NCI-H128 (cell line): ENCODE measurements at regions not wholly inside any gene's neighbourhood (a gene's known extent, or its start where the extent isn't known, plus 50 kb on each side); places are given as distances from the start of the nearest gene placed in this dataset.

ENCODE experiments used
- DNase-seq: peaks from one replicate; lab custom pipeline; 2025; ENCODE audit not compliant: unreplicated experiment; lab: John Stamatoyannopoulos, UW

- no peak for DNase-seq
Measured at GRCh38 chr5:26681861-26682260, 356.5 kb downstream of the CDH9 start.

- DNase-seq: no peak
Measured at GRCh38 chr5:26674846-26675245, 363.5 kb downstream of the CDH9 start.

- no peak for DNase-seq
Measured at GRCh38 chr5:26669523-26669922, 368.9 kb downstream of the CDH9 start.

- no peak for DNase-seq
Measured at GRCh38 chr5:26669031-26669430, 369.4 kb downstream of the CDH9 start.

GRCh38 chr5:26666371-26666770 lies 372.0 kb downstream of the CDH9 start:
- DNase-seq: no peak

GRCh38 chr5:26663500-26663899 lies 374.9 kb downstream of the CDH9 start:
- no peak for DNase-seq

GRCh38 chr5:26662806-26663360 lies 375.5 kb downstream of the CDH9 start:
- DNase-seq: no peak

GRCh38 chr5:26660116-26660515 lies 378.3 kb downstream of the CDH9 start:
- DNase-seq: no peak

GRCh38 chr5:26649000-26649399 lies 389.4 kb downstream of the CDH9 start:
- no peak for DNase-seq

- no peak for DNase-seq
Measured at GRCh38 chr5:26647781-26648180, 390.6 kb downstream of the CDH9 start.

GRCh38 chr5:26645659-26646058 lies 392.7 kb downstream of the CDH9 start:
- no peak for DNase-seq

GRCh38 chr5:26641492-26641891 lies 396.9 kb downstream of the CDH9 start:
- no peak for DNase-seq

GRCh38 chr5:26625099-26625498 lies 413.3 kb downstream of the CDH9 start:
- no peak for DNase-seq

- no peak for DNase-seq
Measured at GRCh38 chr5:26622947-26623346, 415.4 kb downstream of the CDH9 start.

- DNase-seq: no peak
Measured at GRCh38 chr5:26610577-26610976, 427.8 kb downstream of the CDH9 start.

GRCh38 chr5:26601563-26601962 lies 436.8 kb downstream of the CDH9 start:
- DNase-seq: no peak

GRCh38 chr5:26582350-26583045 lies 455.9 kb downstream of the CDH9 start:
- DNase-seq: no peak

GRCh38 chr5:26579712-26580111 lies 458.7 kb downstream of the CDH9 start:
- DNase-seq: no peak

- no peak for DNase-seq
Measured at GRCh38 chr5:26578002-26578401, 460.4 kb downstream of the CDH9 start.

GRCh38 chr5:26572480-26572879 lies 465.9 kb downstream of the CDH9 start:
- no peak for DNase-seq

- DNase-seq: no peak
Measured at GRCh38 chr5:26569929-26570258, 468.5 kb downstream of the CDH9 start.

GRCh38 chr5:26569241-26569928 lies 469.0 kb downstream of the CDH9 start:
- no peak for DNase-seq

GRCh38 chr5:26568316-26568715 lies 470.1 kb downstream of the CDH9 start:
- no peak for DNase-seq
